Liver (tissue), 7 donors: ENCODE measurements at regions not wholly inside any gene's neighbourhood (a gene's known extent, or its start where the extent isn't known, plus 50 kb on each side); places are given as distances from the start of the nearest gene placed in this dataset.

ENCODE experiments used
- DNase-seq: peaks from one replicate; pipeline ENCODE4 v3.0.0-alpha.2; 2017; ENCODE audit warnings: low spot score
- H3K27ac ChIP-seq, 2 donors: one replicate each; pipeline ENCODE4 v1.7.0; 2013; ENCODE audit warnings: inconsistent platforms in 2 of 2, low read length in 2 of 2, control low read depth in 1 of 2, low read depth in 1 of 2, mild to moderate bottlenecking in 1 of 2
- H3K27me3 ChIP-seq, 4 donors: one replicate each; pipeline versions ENCODE4 v1.6.1 to v1.7.0; 2013; ENCODE audit warnings: low read length in 3 of 4, inconsistent platforms in 1 of 4, mild to moderate bottlenecking in 1 of 4, moderate library complexity in 1 of 4; ENCODE audit not compliant: control insufficient read depth in 4 of 4, insufficient read depth in 4 of 4
- H3K36me3 ChIP-seq, 4 donors: one replicate each; pipeline versions ENCODE4 v1.6.1 to v1.7.0; 2013; ENCODE audit warnings: low read length in 3 of 4, mild to moderate bottlenecking in 3 of 4, low read depth in 1 of 4, moderate library complexity in 1 of 4; ENCODE audit not compliant: control insufficient read depth in 4 of 4, insufficient read depth in 3 of 4
- H3K4me1 ChIP-seq, 4 donors: one replicate each; pipeline versions ENCODE4 v1.6.1 to v1.7.0; 2013; ENCODE audit warnings: low read length in 3 of 4, mild to moderate bottlenecking in 3 of 4, moderate library complexity in 1 of 4; ENCODE audit not compliant: control insufficient read depth in 4 of 4, insufficient read depth in 4 of 4
- H3K4me3 ChIP-seq, 3 donors: one replicate each; pipeline versions ENCODE4 v1.6.1 to v1.7.0; 2013; ENCODE audit warnings: low read length in 3 of 3, control low read depth in 1 of 3, low read depth in 1 of 3, mild to moderate bottlenecking in 1 of 3
- H3K9ac ChIP-seq, 2 donors: one replicate each; pipeline ENCODE4 v1.7.0; 2013; ENCODE audit warnings: low read length in 2 of 2, mild to moderate bottlenecking in 2 of 2, moderate library complexity in 2 of 2, control low read depth in 1 of 2, low read depth in 1 of 2
- H3K9me3 ChIP-seq, 4 donors: one replicate each; pipeline versions ENCODE4 v1.6.1 to v1.7.0; 2013; ENCODE audit warnings: low read length in 3 of 4; ENCODE audit not compliant: control insufficient read depth in 4 of 4
- EGR1 ChIP-seq, 2 donors: IDR thresholded peaks; 2 replicates each; pipeline ENCODE4 v1.6.1; 2016 to 2018; ENCODE audit warnings: antibody characterized with exemption in 2 of 2, low read depth in 2 of 2
- FOXA2 ChIP-seq: IDR thresholded peaks from 2 replicates; pipeline ENCODE4 v1.6.1; 2016; ENCODE audit warnings: antibody characterized with exemption
- HNF4A ChIP-seq, 2 donors: conservative IDR thresholded peaks; 2 replicates each; pipeline ENCODE4 v1.6.1; 2016; ENCODE audit warnings: antibody characterized with exemption in 2 of 2, mild to moderate bottlenecking in 2 of 2
- HNF4G ChIP-seq: IDR thresholded peaks from 2 replicates; pipeline ENCODE4 v1.6.1; 2016; ENCODE audit warnings: antibody characterized with exemption
- JUND ChIP-seq, 2 donors: IDR thresholded peaks; 2 replicates each; pipeline ENCODE4 v1.6.1; 2016; ENCODE audit warnings: antibody characterized with exemption in 2 of 2
- NR2F2 ChIP-seq: IDR thresholded peaks from 2 replicates; pipeline ENCODE4 v1.6.1; 2016; ENCODE audit warnings: antibody characterized with exemption
- RAD21 ChIP-seq, 2 donors: IDR thresholded peaks; 2 replicates each; pipeline ENCODE4 v1.6.1; 2016; ENCODE audit warnings: antibody characterized with exemption in 2 of 2, mild to moderate bottlenecking in 2 of 2
- RXRA ChIP-seq, 2 donors: IDR thresholded peaks; 2 replicates each; pipeline ENCODE4 v1.6.1; 2017 to 2018; ENCODE audit warnings: antibody characterized with exemption in 2 of 2, mild to moderate bottlenecking in 1 of 2
- SP1 ChIP-seq: IDR thresholded peaks from 2 replicates; pipeline ENCODE4 v1.6.1; 2018; ENCODE audit warnings: antibody characterized with exemption, mild to moderate bottlenecking
- TAF1 ChIP-seq: conservative IDR thresholded peaks from 2 replicates; pipeline ENCODE4 v1.6.1; 2016; ENCODE audit warnings: antibody characterized with exemption, mild to moderate bottlenecking
- YY1 ChIP-seq: IDR thresholded peaks from 2 replicates; pipeline ENCODE4 v1.6.1; 2016; ENCODE audit warnings: antibody characterized with exemption, mild to moderate bottlenecking
- WGBS: extraction: QIAGEN DNeasy Blood & Tissue Kit; methylation state at CpG from one replicate; pipeline ENCODE4 v1.1.7; 2013; 5-methylcytosine and 5-hydroxymethylcytosine counted together
- TF ChIP-seq, protein P1 (sequence below): IDR thresholded peaks from 2 replicates; pipeline ENCODE4 v1.6.1; 2016; ENCODE audit warnings: antibody characterized with exemption
- TF ChIP-seq, protein P2 (sequence below): IDR thresholded peaks from 2 replicates; pipeline ENCODE4 v1.6.1; 2016; ENCODE audit warnings: antibody characterized with exemption
- TF ChIP-seq, protein P3 (sequence below): IDR thresholded peaks from 2 replicates; pipeline ENCODE4 v1.6.1; 2016; ENCODE audit warnings: antibody characterized with exemption, mild to moderate bottlenecking
- TF ChIP-seq, protein P4 (sequence below): IDR thresholded peaks from 2 replicates; pipeline ENCODE4 v1.6.1; 2016; ENCODE audit warnings: antibody characterized with exemption
- donor health status: healthy.
- donor health status: healthy.
- donor health status: healthy.
- donor health status: healthy.

DNA sequence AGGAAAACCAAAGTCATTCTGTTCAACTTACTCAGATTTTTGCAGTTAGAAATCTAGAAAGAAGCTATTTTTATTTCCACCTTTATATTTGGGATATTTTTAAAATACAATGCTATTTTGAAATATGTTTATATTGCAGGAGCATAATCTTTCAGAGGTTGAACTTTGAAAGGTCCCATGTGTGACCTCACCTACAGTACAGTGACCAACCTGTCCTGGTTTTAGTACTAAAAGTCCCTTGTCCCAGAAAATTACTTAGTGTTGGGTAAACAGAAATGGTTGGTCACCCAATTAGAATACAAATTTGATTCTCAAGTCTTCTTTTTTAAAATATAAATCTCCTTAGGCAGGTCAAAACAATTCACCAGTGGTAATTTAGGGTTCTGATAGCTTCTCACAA is 141.6 kb upstream of the FRMD4B start (continued):
- TF ChIP-seq HNF4A (conservative IDR thresholded peaks at IDR 0.05) (no peak), NR2F2 (no peak), HNF4G (no peak), YY1 (no peak)
- TF ChIP-seq, protein P1, sequence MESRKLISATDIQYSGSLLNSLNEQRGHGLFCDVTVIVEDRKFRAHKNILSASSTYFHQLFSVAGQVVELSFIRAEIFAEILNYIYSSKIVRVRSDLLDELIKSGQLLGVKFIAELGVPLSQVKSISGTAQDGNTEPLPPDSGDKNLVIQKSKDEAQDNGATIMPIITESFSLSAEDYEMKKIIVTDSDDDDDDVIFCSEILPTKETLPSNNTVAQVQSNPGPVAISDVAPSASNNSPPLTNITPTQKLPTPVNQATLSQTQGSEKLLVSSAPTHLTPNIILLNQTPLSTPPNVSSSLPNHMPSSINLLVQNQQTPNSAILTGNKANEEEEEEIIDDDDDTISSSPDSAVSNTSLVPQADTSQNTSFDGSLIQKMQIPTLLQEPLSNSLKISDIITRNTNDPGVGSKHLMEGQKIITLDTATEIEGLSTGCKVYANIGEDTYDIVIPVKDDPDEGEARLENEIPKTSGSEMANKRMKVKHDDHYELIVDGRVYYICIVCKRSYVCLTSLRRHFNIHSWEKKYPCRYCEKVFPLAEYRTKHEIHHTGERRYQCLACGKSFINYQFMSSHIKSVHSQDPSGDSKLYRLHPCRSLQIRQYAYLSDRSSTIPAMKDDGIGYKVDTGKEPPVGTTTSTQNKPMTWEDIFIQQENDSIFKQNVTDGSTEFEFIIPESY: no peak

DNA sequence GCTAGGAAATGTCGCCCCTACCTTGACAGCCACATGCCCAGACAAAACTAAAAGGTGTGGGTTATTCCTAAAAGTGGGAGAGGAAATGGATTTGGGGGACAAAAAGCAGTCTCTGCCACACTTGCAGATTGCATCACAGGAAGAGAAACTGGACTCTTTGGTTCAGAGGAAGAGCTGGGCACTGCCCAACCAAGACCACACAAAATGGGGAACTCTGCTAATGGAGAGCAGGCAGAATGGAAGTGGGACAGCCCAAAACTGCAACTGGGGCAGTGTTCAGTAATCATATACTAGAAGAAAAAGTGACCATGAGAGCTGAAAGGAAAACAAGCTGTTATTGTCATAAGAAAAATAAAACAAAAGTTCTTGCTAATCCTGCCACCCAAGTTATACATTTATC is 138.9 kb upstream of the FRMD4B start:
- 89% methylated on average over 1 of the region's 1 CpG for WGBS
- peaks cover 0 to 8% (median 1%) of the 10 kb centered on the region in 4 donors for H3K4me1 ChIP-seq
- H3K4me3 ChIP-seq: no peak overlapping the region
- H3K9me3 ChIP-seq: no peaks in the 10 kb centered on the region
- H3K27me3 ChIP-seq: no peaks in the 10 kb centered on the region
- H3K27ac ChIP-seq: no peak overlapping the region
- H3K9ac ChIP-seq: no peak overlapping the region
- DNase-seq: no peak
- H3K36me3 ChIP-seq: no peaks in the 10 kb centered on the region
- no peak for TF ChIP-seq YY1
- no peak for TF ChIP-seq TAF1
- no peak for TF ChIP-seq RAD21 (IDR thresholded peaks at IDR 0.05)
- TF ChIP-seq SP1: no peak
- TF ChIP-seq, protein P2, sequence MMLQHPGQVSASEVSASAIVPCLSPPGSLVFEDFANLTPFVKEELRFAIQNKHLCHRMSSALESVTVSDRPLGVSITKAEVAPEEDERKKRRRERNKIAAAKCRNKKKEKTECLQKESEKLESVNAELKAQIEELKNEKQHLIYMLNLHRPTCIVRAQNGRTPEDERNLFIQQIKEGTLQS: no peak
- TF ChIP-seq JUND (IDR thresholded peaks at IDR 0.05): no peak
- TF ChIP-seq EGR1 (IDR thresholded peaks at IDR 0.05; ENCODE audit: low read depth in 2 of 2): no peak
- TF ChIP-seq, protein P3, sequence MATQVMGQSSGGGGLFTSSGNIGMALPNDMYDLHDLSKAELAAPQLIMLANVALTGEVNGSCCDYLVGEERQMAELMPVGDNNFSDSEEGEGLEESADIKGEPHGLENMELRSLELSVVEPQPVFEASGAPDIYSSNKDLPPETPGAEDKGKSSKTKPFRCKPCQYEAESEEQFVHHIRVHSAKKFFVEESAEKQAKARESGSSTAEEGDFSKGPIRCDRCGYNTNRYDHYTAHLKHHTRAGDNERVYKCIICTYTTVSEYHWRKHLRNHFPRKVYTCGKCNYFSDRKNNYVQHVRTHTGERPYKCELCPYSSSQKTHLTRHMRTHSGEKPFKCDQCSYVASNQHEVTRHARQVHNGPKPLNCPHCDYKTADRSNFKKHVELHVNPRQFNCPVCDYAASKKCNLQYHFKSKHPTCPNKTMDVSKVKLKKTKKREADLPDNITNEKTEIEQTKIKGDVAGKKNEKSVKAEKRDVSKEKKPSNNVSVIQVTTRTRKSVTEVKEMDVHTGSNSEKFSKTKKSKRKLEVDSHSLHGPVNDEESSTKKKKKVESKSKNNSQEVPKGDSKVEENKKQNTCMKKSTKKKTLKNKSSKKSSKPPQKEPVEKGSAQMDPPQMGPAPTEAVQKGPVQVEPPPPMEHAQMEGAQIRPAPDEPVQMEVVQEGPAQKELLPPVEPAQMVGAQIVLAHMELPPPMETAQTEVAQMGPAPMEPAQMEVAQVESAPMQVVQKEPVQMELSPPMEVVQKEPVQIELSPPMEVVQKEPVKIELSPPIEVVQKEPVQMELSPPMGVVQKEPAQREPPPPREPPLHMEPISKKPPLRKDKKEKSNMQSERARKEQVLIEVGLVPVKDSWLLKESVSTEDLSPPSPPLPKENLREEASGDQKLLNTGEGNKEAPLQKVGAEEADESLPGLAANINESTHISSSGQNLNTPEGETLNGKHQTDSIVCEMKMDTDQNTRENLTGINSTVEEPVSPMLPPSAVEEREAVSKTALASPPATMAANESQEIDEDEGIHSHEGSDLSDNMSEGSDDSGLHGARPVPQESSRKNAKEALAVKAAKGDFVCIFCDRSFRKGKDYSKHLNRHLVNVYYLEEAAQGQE: no peak

DNA sequence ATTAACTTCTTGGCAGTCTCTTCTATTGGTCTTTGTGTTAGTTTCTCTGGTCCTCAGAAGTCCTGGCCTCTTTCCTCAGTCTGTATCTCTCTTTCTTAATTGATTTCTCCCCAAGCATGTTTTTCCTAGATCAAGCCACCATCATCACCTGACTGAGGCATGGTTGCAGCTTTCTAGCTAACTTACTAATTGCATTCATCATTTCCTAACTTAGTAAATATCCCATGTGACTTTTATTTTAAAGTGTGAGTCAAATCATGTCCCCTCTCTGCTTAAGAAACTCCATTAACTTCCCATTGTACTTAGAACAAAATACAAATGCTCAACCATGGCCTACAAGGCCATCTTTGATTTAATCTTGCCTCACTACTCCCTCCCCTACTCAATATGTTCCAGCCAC is 135.4 kb upstream of the FRMD4B start:
- H3K9me3 ChIP-seq: no peaks in the 10 kb centered on the region
- no peak overlapping the region for H3K4me3 ChIP-seq
- H3K27ac ChIP-seq: no peak overlapping the region
- no peak for TF ChIP-seq FOXA2
- TF ChIP-seq YY1: no peak
- TF ChIP-seq NR2F2: no peak
- no peak for TF ChIP-seq JUND (IDR thresholded peaks at IDR 0.05)
- TF ChIP-seq, protein P1: no peak
- TF ChIP-seq, protein P3: no peak
- TF ChIP-seq, protein P4, sequence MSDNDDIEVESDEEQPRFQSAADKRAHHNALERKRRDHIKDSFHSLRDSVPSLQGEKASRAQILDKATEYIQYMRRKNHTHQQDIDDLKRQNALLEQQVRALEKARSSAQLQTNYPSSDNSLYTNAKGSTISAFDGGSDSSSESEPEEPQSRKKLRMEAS: no peak
- TF ChIP-seq RXRA (IDR thresholded peaks at IDR 0.05): no peak
- no peaks in the 10 kb centered on the region for H3K36me3 ChIP-seq
- no peak for DNase-seq
- H3K27me3 ChIP-seq: no peaks in the 10 kb centered on the region
- H3K9ac ChIP-seq: no peak overlapping the region
- H3K4me1 ChIP-seq: peaks cover 0 to 3% (median 0%) of the 10 kb centered on the region in 4 donors
